ENCODE measurements at regions not wholly inside any gene's neighbourhood (a gene's known extent, or its start where the extent isn't known, plus 50 kb on each side); places are given as distances from the start of the nearest gene placed in this dataset.

DNA sequence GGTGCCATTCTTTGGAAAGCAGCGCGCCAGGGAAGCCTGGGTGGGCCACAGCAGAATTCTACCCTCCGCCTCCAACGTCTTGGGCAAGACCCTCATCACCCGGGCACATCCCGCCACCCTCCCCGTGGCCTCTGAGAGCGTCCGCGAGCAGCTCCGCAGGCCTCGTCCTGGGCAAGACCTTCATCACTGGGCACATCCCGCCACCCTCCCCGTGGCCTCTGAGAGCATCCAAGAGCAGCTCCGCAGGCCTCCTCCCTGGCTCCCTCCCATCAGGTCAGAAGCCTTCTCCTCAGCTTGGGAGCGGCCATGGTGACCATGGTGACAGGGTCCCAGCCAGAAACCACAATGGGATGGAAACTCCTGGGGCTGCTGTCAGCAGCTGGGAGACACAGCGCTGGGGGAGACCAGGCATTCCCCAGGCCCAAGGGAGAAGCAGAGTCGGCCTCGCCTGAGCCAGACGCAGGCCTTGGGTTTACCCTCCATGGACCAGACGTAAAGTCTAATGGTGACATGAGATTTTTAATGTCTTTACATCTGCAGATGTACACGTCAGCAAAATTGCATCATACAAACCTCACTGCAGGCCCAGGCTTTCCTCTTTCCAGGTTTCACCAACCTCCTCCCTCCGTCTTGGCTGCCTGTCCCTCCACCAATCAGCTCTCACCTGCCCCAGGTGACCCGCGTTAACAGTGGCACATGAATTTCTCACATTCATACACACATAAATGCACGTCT is 55.1 kb upstream of the PPP2R2D start:
- H3K27me3 ChIP-seq: peaks cover 0 to 20% (median 3%) of the 10 kb centered on the region in 7 donors
- no peak overlapping the region for H3K4me3 ChIP-seq
- H3K4me1 ChIP-seq: no peaks in the 10 kb centered on the region
- intact Hi-C loops (cut with DNase I): no loop called here
- DNase-seq (no peak), ATAC-seq (no peak)
- no peak overlapping the region for H3K27ac ChIP-seq
- no peak for TF ChIP-seq CTCF (IDR thresholded peaks at IDR 0.05)
- 85 to 86% methylated on average over 26 of the region's 26 CpGs for WGBS, 2 donors
- H3K36me3 ChIP-seq: no peaks in the 10 kb centered on the region
- H3K9me3 ChIP-seq: no peaks in the 10 kb centered on the region

DNA sequence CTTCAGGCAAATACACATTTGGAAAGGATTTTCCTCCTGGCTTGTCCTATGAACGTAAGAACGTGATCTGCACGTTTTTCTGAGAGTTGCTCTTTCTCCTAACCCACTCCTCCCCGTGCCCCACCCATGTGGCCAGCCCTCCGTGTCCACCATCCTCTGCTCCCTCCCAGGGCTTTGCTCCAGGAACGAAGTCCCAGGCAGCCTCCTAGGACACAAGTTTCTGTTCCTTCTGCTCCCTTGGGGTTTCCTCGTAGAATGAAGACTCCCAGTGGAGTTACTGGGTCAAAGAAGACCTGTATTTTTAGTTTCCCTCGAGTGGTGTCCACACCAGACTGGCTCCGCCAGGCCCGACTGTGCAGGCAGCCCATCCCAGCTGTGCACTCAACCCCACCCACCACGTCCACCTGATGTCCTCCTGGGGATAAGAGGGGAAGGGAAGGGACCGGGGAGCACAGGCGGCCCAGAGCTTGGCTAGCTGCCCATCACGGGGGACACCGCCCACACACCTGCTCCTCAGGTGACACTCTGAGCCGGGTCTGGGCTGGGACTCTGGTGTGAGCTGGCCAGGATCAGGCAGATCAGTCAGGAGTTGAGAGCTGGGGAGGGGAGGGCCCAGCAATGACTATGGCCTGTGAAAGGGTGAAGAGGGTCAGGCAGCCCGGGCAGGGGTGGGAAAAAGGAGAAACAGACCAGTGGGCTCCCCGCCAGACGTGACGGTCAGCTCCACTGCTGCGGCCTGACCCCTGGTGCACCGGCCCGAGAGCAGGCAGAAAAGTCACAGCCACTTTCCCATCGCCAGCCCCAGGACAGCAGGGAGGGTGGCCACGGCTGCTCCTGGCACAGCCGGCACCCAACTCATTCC is 54.3 kb upstream of the PPP2R2D start:
- DNase-seq (no peak), ATAC-seq (no peak)
- intact Hi-C loops (cut with DNase I): no loop called here

GRCh38 chr10:131847241-131847783 is 53.5 kb upstream of the PPP2R2D start:
- Histone ChIP-seq H3K36me3 (no peaks in the 10 kb centered on the region), H3K9me3 (no peaks in the 10 kb centered on the region), H3K27me3 (peaks cover 0 to 16% (median 3%) of the 10 kb centered on the region in 7 donors), H3K27ac (no peak overlapping the region), H3K4me1 (no peaks in the 10 kb centered on the region), H3K4me3 (no peak overlapping the region)
- intact Hi-C loops (cut with DNase I): no loop called here
- DNase-seq: no peak
- ATAC-seq: no peak
- TF ChIP-seq CTCF (IDR thresholded peaks at IDR 0.05): no peak
- 76 to 78% methylated on average over 25 of the region's 25 CpGs for WGBS, 2 donors

More for the DNA sequence above, 54.3 kb upstream of the PPP2R2D start:
- TF ChIP-seq CTCF (IDR thresholded peaks at IDR 0.05): no peak
- Histone ChIP-seq H3K27ac (no peak overlapping the region), H3K27me3 (peaks cover 0 to 17% (median 3%) of the 10 kb centered on the region in 7 donors), H3K4me1 (no peaks in the 10 kb centered on the region), H3K9me3 (no peaks in the 10 kb centered on the region), H3K4me3 (no peak overlapping the region), H3K36me3 (no peaks in the 10 kb centered on the region)
- 57 to 71% methylated on average over 26 of the region's 26 CpGs for WGBS, 2 donors

GRCh38 chr10:131848296-131848695 is 52.5 kb upstream of the PPP2R2D start:
- no peak for DNase-seq
- no peak for TF ChIP-seq CTCF (IDR thresholded peaks at IDR 0.05)
- Histone ChIP-seq H3K9me3 (no peaks in the 10 kb centered on the region), H3K27ac (no peak overlapping the region), H3K27me3 (peaks cover 0 to 20% (median 4%) of the 10 kb centered on the region in 7 donors), H3K4me3 (no peak overlapping the region), H3K36me3 (no peaks in the 10 kb centered on the region), H3K4me1 (no peaks in the 10 kb centered on the region)
- intact Hi-C loops (cut with DNase I): no loop called here
- ATAC-seq: no peak
- 79 to 84% methylated on average over 11 of the region's 11 CpGs for WGBS, 2 donors

Measured in heart right ventricle (tissue), 16 donors.